NCI-H69 (cell line): ENCODE measurements at regions not wholly inside any gene's neighbourhood (a gene's known extent, or its start where the extent isn't known, plus 50 kb on each side); places are given as distances from the start of the nearest gene placed in this dataset.
"Not testable (repeated sequence)": the region's sequence is repeated elsewhere in the genome, so short reads cannot be mapped to it uniquely, and the experiment has no call there.

Experiments
- DNase-seq: peaks from one replicate; lab custom pipeline; 2025; lab: John Stamatoyannopoulos, UW

DNA sequence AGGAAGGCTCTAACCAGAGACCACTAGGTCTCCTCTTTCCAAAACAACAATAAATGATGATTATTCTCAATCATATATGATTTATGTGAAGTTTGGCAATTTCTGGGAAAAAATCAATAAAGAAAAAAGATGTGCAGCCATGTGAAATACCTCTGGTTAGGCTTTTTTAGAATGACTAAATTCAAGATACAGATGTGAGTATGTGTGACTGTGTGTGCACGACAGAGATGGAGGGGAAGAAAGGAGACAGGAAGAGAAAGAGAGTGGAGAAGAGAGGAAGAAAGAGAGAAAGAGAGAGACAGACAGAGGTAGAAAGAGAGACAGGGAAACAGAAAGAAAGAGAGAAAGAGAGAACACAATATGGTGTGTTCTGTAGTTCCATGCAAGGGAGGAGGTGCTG, 558.6 kb upstream of the CDH5 start:
- DNase-seq = no peak

DNA sequence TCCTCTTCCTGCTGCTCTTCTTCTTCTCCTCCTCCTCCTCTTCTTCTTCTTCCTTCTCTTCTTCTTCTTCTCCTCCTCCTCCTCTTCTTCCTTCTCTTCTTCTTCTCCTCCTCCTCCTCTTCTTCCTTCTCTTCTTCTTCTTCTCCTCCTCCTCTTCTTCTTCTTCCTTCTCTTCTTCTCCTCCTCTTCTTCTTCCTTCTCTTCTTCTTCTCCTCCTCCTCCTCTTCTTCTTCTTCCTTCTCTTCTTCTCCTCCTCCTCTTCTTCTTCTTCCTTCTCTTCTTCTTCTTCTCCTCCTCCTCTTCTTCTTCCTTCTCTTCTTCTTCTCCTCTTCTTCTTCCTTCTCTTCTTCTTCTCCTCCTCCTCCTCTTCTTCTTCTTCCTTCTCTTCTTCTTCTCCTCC, 560.8 kb upstream of the CDH5 start:
- not testable (repeated sequence) for DNase-seq

DNA sequence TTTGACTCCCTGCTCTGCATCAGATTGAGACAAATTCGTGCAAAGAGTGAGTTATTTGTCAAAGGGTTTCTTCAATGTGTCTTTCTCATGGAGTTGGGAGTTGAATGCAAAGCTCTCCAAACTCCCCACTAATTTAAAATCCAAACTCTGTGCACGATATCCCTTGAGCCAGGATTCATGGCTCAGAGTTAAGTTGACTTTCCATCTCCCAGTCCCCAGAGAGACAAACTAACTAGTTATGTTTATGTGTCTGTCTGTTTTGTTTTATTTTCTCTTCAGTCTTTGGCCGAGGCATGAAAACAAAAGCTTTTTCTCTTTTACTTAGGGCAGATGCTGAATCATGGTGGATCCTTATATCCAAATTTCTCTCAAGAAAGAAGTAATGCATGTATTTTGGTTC, 570.0 kb upstream of the CDH5 start:
- no peak for DNase-seq

DNA sequence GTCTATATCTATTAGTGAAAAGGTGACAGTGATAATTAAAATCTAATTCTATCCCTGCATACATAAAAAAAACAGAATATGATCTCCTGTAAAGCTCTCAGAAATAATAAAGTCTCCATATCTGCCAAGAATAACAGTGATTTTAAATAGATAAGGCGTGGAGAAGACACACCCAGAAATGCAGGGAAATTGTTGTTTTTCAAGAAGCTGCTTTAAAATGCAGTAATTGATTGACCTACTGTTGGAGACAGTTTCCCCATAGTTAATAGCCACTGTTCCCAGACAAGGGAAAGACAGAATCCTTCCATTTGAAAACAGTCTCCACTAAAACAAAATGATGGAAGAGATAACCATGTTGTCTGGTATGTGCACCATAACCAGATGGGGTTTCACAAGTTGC, 571.5 kb upstream of the CDH5 start:
- DNase-seq = no peak

DNA sequence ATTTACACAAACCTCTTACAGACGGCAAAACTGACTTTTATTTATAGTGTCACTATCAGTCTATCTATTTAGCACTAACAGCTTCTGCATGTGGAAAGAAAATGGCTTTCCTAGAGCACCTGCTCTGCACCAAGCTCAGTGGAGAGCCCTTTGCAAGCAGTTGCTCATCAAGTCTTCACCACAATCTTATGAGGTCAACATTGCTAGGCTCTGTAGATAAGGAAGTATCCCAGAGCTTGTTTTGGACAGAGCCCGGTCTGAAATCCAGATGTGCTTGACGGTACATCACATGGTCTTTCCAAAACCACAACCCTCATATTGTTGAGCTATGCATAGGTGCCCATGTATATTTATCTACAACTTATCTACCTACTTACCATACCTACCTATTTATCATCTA, 572.7 kb upstream of the CDH5 start:
- no peak for DNase-seq

DNA sequence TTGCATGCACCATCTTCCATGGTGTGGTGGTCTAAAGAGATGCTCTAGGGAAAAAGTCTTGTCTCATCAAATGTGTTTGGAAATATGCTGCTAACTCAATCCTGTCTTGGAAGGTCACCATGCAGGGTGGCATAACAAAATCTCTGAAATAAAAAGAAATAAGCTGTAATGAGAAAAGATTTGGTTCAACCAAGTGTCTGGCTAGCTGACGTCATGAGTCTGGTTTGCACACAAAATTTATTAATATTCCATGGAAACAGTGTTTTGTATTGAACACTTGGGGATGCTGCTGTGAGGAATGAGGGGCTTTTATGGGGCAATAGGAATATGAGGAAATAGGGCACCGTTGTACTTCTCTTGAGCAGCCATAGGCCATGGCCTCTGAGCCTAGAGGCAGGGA, 575.7 kb upstream of the CDH5 start:
- DNase-seq = no peak

DNA sequence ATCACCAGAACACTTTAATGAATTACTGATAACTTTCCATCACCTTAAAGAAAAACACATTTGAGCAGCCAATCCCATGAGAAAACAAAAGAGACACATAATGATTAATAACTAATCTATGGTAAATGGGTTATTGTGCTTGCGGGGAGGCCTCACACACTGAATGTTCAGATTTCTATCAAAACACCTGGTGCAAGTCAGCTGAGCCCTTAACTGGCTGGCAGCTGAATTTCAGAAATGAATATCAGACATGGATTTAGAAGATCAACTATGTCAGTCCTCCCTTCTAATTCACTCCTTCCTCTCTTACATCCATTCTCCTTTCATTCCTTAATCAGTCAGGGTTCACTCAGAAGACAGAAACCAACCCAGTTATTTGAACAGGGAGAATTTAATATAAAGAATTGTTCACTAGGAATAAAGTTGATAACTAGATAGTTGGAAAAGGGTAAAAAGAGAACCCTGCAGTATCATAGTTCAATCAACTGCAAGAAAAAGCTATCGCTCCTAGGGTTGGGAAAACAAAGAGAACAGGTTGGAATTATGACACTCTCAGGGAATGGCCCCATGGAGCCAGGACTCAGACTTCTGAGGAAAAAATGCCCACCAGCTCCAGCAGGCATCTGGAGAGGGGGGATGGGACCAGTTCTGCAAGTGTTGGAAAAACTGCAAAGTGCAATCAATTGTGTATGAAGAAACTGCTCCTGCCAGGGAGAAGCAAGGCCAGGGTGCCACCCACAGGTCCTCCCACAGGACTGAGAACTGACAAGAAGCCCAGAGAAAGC, 577.1 kb upstream of the CDH5 start:
- no peak for DNase-seq

DNA sequence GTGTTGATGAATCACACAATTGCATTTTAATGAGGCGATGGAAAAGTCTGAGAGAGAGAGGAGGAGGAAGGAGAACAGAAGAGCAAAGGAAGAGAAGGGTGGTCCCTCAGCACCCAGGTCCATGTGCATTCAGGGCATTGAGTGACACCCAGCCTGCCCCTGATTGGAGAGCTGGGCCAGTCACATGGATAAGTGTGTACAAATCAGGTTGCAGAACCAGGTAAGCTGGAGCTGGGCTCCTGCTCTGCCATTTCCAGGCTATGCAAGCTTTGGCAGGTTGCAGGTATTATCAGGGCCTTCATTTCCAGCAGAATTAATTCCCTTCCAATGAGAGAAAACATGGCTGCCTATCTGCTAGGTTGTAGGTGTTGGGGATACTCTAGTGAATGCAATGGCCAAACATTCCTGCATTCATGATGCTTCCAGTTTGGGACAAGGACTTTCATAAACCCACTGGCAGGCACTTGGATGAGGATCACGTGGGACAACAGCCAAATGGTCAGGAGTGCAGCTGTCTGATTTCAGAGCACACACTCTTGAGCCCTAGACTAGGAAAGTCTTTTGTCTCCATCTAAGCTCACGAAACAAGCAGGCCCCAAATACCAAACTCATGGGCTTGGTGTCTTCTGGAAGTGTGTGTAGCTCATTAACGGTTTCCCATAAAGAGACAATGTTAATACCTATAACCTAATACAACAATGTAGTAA, 577.9 kb upstream of the CDH5 start:
- no peak for DNase-seq

DNA sequence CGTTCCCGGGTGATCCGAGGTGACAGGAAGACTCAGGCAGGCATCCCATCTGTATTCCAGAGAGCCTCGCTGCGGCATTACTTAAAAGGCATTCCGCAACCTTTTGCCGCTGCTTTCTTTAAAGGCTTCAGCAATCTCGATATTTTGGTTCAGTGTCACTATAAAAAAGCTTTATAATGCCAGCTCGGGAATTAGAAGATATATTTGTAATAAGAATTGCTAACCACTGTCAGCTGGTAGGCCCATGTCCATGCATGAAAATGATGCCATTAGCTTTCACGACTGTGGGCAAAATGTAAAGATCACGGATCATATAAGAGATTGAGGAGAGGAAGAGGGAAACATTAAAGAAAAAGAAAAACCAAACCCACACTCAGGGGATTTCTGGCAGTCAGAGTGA, 578.6 kb upstream of the CDH5 start:
- DNase-seq = no peak

DNA sequence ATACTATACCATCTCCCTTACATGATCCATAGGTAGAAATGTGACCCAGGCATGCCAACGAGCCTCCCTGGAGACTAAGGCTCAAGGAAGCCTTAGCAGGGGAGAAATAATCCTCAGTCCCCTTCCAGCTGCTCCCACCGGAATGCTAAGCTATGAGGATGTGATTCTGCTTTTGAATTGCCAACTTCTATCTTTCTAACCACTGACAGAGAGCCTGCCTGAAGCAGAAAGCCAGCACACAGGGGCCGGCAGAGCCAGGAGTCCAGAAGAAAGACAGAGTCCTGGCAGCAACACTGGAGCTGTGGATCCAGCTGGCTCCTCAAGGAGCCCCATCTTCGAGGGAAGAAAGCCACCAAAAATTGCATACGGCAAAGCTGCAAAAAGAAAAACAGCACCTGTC, 579.6 kb upstream of the CDH5 start:
- DNase-seq = no peak

DNA sequence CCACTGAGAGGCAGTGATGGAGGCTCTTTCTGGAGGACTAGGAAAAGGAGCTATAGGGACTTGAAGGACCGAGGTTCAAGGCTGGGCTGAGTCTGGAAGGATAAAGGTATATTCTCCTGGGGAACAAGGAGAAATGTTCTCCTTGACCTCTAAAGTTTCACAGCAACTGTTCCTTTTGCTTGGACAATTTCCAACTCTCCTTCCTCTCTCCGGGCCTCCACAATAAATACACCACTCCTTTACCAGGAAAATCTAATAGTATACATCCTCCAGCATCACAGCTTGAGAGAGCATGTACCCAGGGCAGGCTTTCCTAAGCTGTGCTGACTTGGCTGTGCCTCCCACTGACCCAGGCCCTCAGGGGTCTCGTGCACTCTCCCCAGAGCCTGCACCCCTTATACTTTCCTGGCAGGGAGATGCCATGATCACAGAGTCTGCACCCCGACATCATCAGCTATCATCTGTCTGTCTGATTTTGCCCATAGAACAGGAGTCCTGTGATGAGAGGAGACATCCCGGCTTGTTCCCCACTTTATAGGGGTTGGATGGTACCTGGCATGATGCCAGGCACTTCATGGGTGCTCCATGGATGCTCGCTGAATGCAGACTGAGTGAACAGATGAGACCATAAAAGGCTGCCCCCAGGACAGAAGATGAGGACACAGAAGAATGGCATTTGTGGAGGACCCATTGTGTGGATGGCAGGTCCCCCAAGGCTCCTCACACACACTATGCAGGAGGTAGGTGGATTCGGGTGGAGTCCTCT, 582.6 kb upstream of the CDH5 start:
- DNase-seq = no peak

DNA sequence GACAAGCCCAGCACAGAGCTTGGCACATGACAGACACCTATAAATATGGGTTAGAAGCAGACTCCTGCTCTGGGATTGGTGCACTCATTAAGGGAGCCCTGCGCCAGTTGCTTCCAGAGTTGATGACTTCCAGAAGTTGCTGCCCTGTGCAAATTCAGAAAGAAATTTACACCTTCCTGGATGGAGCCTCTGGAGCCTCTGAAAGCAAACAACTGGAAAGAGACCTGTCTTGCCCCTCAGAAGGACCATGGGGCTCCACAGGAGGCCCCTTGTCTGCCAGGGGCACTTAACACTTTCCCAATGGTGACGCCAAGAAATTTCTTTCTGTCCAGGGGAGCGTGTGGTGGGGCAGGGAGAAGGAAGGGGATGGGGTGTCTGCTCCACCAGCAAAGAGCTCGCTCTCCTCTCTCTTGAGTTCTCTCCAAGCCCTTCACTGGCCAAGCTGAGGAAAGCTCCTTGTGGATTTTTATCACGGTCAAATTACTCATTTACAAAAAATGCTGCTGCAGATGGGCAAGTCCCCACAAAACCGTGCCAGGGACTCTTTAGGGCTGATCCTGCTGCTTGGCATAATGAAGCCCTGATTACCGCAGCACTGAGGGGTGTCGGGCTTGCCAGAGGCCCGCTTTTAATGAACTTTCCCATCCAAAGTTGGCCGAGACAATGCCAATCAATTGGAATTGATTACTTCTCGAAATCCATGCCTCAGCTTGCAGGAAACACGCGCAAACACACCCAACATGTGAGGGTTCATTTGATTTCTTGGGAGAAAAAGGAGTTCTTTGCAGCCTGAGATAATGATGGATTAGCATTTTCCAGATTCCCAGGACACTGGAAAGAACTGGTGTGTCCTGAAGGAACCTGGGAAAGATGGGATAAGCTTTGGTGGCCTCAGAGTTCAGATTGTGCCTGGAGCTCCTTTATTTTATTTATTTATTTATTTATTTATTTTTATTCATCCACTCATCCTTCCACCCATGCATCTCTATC, 583.6 kb upstream of the CDH5 start:
- DNase-seq = no peak

DNA sequence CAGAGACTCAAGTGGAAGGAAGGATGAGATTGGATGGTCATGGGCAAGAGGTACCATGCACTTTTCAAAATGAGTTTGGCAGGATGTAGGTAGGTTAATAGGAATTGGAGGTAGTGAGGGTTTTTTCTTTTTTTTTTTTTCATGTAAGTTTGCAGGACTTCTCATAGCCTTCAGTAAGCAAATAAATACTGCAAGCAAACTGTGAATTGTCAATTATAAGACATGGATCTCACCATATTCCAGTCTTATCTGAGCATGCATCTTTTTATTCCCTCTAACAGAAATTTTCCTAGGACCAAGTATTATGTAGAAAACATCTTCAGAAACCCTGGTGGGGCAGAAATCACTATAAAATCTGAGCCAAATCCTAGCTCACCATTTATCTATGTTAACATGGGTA, 584.6 kb upstream of the CDH5 start:
- no peak for DNase-seq

DNA sequence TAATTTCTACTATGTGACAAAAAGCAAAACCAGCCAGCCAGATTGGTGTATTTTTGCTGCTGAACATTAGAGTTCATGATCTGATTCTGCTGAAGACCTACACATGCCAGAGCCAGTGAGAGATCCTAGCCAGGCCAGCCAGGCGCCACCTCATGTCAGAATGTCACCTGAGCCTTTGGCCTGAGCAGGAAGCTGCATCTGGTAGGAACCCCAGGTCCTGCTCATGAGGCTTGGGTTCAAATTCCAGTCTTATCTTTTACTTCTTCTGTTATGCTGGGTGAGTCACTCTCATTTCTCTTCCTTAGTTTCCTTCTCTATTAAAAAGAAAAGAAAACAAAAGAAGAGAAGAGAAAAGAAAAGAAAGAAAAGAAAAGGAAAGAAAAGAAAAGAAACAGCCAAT, 585.1 kb upstream of the CDH5 start:
- DNase-seq = no peak

DNA sequence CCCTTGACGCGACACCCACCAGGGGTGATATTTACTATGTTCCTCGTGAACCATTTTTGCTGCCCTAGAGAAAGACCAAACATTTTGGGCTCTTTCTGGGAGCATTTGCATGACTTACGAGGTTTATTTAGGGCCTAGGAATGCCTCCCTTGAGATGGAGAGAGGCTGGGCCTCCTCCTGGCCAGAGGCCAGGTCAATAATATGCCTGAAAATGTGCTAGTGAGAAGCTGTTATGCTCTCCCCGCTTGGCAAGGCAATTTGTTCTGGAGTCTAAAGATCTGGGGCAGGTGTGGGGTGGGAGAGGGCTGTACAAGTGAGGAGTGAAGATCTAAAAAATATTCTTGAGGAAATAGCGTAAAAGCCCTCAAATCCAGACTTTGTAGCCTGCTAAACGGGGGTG, 587.3 kb upstream of the CDH5 start:
- DNase-seq = no peak

DNA sequence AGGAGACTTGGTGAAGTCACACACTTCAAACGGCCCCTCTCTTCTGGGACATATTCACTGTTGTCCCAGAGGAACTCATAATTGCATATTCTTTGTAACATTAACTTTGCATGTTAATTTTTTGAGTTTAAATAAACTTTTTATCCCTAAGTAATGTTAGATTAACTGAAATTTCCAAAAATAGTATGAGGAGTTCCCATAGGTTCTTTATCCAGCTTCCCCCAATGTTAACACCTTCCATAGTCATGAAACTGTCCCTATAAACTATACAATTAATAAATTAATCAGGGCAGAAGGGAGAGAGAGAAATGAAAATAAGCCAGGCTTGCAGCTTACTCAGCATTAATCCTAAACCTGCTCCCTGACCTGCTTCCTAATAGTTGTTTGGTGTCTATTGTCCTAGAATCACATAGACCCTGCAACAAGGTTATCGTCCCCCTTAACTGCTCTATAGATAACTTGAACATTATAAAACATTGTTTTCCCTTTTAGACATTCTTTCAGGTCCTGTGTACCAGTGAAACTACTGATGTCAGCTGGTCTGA, 589.8 kb upstream of the CDH5 start:
- DNase-seq = no peak

DNA sequence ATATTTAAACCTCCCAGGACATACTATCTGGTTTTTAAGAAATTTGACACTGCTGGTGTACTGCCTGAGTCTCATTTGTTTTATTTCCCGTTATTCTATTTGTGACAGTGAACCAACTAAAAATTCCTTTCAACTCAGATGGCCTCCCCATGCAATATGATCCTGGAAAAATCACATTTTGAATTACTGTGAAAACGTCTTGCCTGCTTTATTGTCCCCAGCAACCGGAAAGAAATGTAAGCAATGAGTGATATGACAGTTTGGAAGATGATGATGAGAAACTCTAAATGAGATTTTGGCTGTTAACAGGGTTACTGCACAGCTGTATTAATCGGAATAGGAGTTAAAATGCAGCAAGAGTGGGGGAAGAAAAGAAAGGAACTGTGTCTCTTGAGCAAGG, 590.7 kb upstream of the CDH5 start:
- DNase-seq = no peak

DNA sequence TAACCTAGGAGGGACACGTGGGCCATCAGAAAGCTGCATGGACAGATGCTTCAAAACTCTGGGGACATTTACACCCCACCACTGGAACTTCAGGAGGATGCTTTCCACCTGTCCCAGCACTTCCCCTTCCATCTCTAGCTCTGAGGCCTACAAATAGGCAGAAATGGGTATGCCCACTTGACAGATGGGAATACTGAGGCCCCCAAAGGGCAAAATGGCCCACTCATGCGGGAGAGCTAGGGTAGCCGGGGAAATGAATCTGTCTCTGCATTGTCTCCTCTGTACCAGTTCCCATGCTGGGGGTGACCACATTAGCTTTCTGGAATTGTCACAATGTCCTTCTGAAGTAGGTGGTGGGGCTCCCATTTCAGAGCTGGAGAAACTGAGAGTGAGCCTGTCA, 592.1 kb upstream of the CDH5 start:
- no peak for DNase-seq

DNA sequence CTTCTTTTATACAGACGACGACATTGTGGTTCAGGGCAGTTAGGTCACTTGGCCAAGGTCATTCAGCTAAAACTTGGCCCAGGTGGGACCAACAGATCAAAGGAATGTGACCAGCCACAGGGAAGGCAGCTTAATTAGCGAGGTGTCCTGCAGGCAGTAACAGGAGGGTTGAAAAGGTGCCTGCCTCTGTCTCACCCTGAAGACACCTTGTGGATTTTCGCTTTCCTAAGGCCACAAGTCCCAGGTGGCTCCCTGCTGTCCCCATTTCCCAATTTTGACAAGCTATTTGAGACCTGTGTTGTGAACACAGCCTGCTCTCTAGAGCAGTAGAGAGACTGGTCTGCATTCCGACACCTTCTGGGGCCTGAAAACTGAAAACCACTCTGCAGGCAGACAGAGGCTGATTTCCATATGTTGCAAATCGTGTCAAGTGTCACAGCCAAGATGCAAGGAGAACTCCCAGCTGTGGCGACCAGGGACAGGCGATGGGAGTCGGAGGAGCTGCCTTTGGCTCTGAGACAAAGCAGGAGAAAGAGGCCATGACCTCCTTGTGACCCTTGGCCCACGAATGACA, 593.1 kb upstream of the CDH5 start:
- no peak for DNase-seq

DNA sequence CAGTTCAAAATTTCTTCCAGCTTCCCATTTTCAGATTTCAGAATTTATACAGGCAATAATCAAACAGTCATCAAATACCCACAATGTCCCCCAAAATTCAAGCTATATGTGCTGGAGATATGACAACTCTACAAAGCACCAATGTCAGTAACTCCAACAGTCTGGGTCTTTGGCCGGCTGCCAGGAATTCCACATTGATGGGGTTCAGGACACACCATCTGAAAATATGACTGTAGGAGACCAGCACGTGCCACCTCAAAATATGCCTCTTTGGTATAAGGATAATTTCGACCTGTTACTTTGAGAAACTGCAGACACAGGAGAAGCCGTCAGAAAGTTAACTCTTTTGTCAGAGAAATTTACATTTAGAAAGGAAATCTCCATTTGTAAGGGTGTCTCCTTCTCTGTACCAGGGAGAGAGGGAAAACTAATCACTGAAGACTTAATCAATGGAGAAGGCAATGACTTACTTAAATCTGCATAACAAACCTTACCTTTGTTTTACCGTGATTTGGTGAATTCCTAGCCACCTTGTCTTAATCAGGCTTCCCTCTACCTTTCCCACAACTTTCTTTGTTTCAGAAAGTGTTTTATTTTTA, 594.3 kb upstream of the CDH5 start:
- DNase-seq = no peak

DNA sequence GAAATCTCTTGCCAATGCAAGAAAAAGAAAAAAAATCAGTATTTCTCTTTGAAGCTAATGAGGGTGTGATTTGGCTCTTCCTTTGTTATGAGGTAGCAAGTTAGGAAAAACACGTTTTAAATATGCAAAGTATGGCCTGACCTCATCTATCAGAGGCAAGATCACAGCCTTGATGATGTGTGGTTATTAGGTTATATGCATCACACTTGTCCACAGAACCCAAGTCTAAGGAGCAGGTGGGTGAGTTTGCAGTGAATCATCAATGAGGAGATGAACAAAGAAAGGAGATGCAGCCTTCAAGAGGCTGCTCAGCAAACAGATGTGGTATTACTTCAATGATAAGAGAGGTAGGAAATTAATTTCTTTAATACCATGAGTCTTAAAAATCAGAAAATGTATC, 594.8 kb upstream of the CDH5 start:
- no peak for DNase-seq
